ENCODE measurements at regions not wholly inside any gene's neighbourhood (a gene's known extent, or its start where the extent isn't known, plus 50 kb on each side); places are given as distances from the start of the nearest gene placed in this dataset.

- 72 to 79% methylated on average over 3 of the region's 3 CpGs for WGBS, 2 donors (ENCODE audit: low coverage in 1 of 2)
- Histone ChIP-seq H3K4me1 (peaks cover 14 to 30% (median 24%) of the 10 kb centered on the region in 4 donors), H3K36me3 (no peaks in the 10 kb centered on the region), H3K27ac (no peak overlapping the region), H3K9me3 (no peaks in the 10 kb centered on the region), H3K27me3 (no peaks in the 10 kb centered on the region), H3K4me3 (no peak overlapping the region)
- no peak for TF ChIP-seq POLR2AphosphoS5 (IDR thresholded peaks at IDR 0.05)
- in situ Hi-C loops (cut with MboI; ENCODE audit: low pct_ligation_motif_present in 1 of 4, low pct_unique_long_range_greater_than_20kb in 1 of 4, low sequenced_read_pairs in 3 of 4) (no loop called here), intact Hi-C loops (cut with DNase I; ENCODE audit: low total_unique reads) (no loop called here)
- DNase-seq = no peak
Measured at GRCh38 chr10:121082984-121083383, 231.8 kb downstream of the WDR11 start.

- Histone ChIP-seq H3K4me3 (no peak overlapping the region), H3K9me3 (no peaks in the 10 kb centered on the region), H3K36me3 (no peaks in the 10 kb centered on the region), H3K27me3 (no peaks in the 10 kb centered on the region), H3K27ac (no peak overlapping the region), H3K4me1 (peaks cover 9 to 19% (median 16%) of the 10 kb centered on the region in 4 donors)
- WGBS, 2 donors (ENCODE audit: low coverage in 1 of 2) = 67 to 77% methylated on average over 6 to 8 of the region's 8 CpGs
- TF ChIP-seq POLR2AphosphoS5 (IDR thresholded peaks at IDR 0.05) = no peak
- TF ChIP-seq EP300 (IDR thresholded peaks at IDR 0.05; ENCODE audit: low read depth) = no peak
- no peak for TF ChIP-seq CTCF (IDR thresholded peaks at IDR 0.05)
- no peak for TF ChIP-seq POLR2A (IDR thresholded peaks at IDR 0.05)
- in situ Hi-C loops (cut with MboI; ENCODE audit: low pct_ligation_motif_present in 1 of 4, low pct_unique_long_range_greater_than_20kb in 1 of 4, low sequenced_read_pairs in 3 of 4) (no loop called here), intact Hi-C loops (cut with DNase I; ENCODE audit: low total_unique reads) (no loop called here)
- no peak for DNase-seq
Measured at GRCh38 chr10:121084016-121084674, 233.0 kb downstream of the WDR11 start.

GRCh38 chr10:121084675-121085070 is 233.5 kb downstream of the WDR11 start:
- peaks cover 4 to 13% (median 12%) of the 10 kb centered on the region in 4 donors for H3K4me1 ChIP-seq
- no peak overlapping the region for H3K4me3 ChIP-seq
- 84 to 89% methylated on average over 6 to 7 of the region's 7 CpGs for WGBS, 2 donors (ENCODE audit: low coverage in 1 of 2)
- TF ChIP-seq CTCF (IDR thresholded peaks at IDR 0.05) = no peak
- no peaks in the 10 kb centered on the region for H3K36me3 ChIP-seq
- DNase-seq = no peak
- no peak overlapping the region for H3K27ac ChIP-seq
- in situ Hi-C loops (cut with MboI; ENCODE audit: low pct_ligation_motif_present in 1 of 4, low pct_unique_long_range_greater_than_20kb in 1 of 4, low sequenced_read_pairs in 3 of 4) (no loop called here), intact Hi-C loops (cut with DNase I; ENCODE audit: low total_unique reads) (no loop called here)
- H3K27me3 ChIP-seq = no peaks in the 10 kb centered on the region
- H3K9me3 ChIP-seq = no peaks in the 10 kb centered on the region

DNA sequence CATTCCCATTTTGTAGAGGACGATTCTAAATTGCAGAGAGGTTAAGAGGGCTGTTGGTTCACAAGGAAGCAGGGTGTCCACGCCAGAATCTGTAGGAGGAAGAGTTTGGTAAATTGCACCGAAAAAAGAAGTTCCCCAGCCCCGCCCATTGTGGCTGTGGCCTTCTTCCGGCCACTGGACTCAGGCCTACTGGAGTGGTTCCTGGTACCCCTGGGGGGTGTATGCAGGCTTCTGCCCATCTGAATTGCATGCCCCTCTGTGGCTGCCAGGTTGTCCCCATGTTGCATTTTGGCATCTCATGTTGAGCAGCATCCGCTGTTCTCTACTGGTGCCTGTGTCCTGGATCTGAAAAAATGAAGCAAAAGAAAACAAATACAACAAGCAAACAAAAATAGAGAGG is 234.2 kb downstream of the WDR11 start:
- in situ Hi-C loops (cut with MboI; ENCODE audit: low pct_ligation_motif_present in 1 of 4, low pct_unique_long_range_greater_than_20kb in 1 of 4, low sequenced_read_pairs in 3 of 4) = no loop called here
- intact Hi-C loops (cut with DNase I; ENCODE audit: low total_unique reads) = no loop called here

More for the DNA sequence above, 234.2 kb downstream of the WDR11 start:
- WGBS, 2 donors (ENCODE audit: low coverage in 1 of 2) = 47 to 64% methylated on average over 4 to 6 of the region's 6 CpGs
- Histone ChIP-seq H3K27ac (no peak overlapping the region), H3K4me3 (no peak overlapping the region), H3K9me3 (no peaks in the 10 kb centered on the region), H3K27me3 (no peaks in the 10 kb centered on the region), H3K36me3 (no peaks in the 10 kb centered on the region), H3K4me1 (peaks cover 0 to 7% (median 5%) of the 10 kb centered on the region in 4 donors)
- DNase-seq = no peak
- TF ChIP-seq POLR2AphosphoS5 (IDR thresholded peaks at IDR 0.05) (no peak), EP300 (IDR thresholded peaks at IDR 0.05; ENCODE audit: low read depth) (no peak), CTCF (IDR thresholded peaks at IDR 0.05) (no peak), POLR2A (IDR thresholded peaks at IDR 0.05) (no peak)
